HG03571 (cell line): ENCODE measurements at regions not wholly inside any gene's neighbourhood (a gene's known extent, or its start where the extent isn't known, plus 50 kb on each side); places are given as distances from the start of the nearest gene placed in this dataset.

Experiments
- ATAC-seq: cut with Tn5 transposase; IDR thresholded peaks from one replicate; pipeline ENCODE4 v1.9.1; 2021; ENCODE audit not compliant: unreplicated experiment

DNA sequence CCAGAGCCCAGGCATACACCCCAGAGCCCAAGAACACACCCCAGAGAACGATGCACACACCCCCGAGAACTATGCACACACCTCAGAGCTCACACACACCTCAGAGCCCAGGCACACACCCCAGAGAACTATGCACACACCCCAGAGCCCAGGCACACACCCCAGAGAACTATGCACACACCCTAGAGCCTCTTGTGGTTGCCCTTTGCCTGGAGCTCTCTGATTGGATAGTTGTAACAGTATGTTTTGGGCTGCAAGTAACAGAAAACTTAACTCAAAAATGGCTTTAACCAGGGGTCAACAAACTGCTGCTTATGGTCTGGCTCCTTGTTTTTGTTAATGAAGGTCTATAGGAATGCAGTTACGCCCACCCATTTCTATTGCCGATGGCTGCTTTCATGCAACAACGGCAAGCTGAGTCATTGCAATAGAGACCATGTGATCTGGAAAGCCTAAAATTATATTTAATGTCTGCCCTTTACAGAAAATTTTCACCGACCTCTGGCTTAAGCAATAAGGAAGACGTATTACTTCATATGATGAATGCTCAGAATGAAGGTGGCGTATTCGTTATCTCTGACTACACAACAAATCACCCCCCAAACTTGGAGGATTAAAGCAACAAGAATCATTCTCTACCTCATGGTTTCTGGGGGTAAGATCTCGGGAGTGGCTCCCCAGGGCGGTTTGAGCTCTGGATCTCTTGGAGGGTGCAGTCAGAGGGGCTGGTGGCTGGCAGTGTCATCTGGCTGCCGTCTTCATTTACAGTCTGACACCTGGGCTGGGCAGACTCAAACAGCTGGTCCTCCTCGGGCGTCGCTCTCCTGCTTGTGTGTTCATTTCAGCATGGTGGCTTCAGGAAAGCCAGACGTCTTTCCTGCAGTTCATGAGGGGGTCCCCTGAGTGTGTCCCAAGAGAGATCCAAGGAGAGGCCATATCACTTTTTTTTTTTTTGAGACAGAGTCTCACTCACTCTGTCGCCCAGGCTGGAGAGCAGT is 66.3 kb upstream of the NCOR2 start:
- no peak for ATAC-seq

DNA sequence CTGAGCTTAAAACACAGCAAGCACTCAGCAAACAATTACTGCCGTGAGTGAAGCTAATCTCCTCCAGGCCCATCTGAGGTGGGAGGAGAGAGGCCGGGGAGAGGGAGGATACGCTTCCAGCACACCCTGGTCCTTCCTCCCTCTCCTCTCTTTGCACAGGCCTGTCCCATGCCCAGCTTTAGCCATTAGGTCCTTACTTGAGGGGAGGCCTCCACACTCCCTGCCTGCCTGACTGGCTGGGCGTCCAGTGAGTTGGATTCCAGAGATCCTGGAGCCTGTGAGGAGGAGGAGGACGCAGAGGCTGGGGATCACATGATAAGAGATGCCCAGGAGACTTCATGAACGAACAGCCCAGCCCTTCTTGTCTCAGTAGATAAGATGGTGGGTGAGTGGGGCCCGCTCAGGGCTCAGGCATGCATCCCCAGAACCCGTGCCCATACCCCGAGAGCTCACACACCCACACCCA is 65.1 kb upstream of the NCOR2 start:
- ATAC-seq: no peak

DNA sequence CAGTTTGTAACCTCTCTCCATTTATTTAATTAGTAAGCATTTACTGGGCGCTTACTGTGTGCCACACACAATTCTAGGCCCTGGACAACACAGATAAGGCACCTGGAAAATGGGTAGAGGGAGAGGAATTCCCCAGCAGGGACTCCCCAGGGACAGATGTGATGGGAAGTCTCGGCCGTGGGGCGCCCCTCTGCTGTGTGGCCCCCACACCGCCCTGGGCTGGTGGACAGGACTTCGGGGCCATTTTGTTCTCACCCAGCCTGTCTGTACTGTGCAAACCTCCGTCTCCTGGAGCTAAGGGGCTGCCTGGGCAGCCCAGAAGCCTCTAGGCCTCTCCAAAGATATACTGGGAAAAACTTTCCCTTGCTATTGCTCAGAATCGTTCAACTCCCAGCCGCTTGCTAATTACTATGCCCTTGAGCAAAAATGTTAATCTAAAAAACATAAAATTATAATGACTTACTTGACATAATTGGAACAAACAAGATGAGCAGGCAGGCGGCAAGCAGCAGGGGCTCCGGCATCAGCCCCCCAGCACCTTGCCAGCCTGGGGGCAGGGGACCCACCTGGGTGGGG is 64.4 kb upstream of the NCOR2 start:
- no peak for ATAC-seq

DNA sequence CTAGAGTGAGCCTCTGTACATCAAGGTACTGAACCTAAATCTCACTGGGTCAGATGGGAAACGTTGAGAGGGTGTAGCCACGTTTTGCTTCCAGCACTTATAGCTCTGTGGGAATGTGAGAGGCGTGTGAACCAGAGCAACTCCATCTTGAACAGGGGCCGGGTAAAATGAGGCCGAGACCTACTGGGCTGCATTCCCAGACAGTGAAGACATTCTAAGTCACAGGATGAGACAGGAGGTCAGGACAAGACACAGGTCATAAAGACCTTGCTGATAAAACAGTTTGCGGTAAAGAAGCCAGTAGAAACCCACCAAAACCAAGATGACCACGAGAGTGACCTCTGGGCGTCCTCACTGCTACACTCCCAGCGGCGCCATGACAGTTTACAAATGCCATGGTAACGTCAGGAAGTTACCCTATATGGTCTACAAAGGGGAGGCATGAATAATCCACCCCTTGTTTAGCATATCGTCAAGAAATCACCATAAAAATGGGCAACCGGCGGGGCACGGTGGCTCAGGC is 63.4 kb upstream of the NCOR2 start:
- ATAC-seq: no peak

DNA sequence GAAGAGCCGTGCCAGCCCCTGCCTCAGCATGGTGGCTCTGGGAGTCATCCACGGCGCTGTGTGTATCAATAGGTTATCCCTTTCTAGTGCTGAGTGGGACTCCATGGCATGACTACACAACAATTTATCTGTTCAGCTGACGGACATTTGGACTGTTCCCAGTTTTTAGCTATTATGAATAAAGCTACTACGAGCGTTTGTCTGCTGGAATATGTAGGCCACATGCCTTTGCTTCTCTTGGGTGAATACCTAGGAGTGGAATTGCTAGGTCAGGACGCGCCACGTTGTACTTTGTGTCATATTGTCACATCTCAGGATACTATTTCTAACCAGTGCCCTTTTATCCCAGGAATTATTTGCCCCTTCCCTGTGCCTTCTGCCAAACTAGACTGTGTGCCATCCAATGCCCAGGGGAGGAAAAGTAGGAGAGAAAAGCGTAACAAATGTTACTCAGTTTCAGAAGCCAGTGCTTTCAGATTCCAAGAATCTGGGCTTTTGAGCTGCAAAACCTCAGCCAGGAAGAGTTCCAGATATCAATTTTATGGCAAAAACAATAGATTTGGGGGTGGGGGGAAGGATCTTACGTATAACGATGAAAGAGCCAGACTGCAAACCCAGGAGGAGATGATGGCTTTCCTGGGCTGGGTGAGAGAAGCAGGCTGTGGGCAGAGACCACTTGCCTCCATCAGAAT is 62.5 kb upstream of the NCOR2 start:
- ATAC-seq: no peak

DNA sequence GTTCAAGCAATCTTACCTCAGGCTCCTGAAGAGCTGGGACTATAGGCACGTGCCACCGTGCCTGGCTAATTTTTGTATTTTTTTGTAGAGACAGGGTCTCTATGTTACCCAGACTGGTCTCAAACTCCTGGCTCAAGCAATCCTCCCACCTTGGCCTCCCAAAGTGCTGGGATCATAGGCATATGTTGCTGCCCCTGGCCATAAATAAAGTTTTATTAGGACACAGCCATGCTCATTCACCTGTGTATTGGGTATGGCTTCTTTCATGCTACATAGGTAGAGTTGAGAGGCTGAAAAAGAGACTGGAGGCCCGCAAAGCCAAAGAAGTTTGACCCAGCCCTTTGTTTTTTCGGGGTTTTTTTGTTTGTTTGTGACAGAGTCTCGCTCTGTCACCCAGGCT is 61.7 kb upstream of the NCOR2 start:
- no peak for ATAC-seq

DNA sequence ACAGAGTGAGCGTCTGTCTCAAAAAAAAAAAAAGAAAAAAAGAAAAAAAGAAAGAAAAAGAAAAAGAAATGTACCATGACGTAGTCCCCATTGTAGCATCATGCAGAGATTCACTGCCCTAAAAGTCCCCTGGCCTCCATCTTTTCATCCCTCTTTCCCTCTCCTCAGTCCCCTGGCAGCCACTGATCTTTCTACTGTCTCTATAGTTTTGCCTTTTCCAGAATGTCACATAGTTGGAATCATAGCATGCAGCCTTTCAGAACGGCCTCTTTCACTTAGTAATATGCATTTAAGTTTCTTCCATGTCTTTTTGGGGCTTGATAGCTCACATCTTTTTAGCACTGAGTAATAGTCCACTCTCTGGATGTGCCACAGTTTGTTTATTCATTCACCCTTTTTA is 60.5 kb upstream of the NCOR2 start:
- ATAC-seq: no peak

DNA sequence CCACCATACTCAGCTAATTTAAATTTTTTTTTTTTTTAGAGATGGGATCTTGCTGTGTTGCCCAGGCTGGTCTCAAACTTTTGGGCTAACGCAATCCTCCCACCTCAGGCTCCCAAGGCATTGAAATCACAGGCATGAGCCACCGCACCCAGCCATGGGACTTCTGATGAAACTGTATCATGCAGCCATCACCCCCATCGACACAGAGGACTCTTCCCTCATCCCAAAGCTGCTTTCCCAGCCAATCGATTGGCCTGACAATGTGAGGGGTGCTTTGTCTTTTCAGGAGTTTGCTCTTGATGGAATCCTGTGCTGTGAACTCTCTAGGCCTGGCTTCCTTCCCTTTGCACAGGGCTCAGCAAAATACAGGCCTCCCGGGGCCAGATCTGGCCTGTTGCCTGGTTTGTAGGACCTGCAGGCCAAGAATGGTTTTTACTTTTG is 59.6 kb upstream of the NCOR2 start:
- no peak for ATAC-seq

DNA sequence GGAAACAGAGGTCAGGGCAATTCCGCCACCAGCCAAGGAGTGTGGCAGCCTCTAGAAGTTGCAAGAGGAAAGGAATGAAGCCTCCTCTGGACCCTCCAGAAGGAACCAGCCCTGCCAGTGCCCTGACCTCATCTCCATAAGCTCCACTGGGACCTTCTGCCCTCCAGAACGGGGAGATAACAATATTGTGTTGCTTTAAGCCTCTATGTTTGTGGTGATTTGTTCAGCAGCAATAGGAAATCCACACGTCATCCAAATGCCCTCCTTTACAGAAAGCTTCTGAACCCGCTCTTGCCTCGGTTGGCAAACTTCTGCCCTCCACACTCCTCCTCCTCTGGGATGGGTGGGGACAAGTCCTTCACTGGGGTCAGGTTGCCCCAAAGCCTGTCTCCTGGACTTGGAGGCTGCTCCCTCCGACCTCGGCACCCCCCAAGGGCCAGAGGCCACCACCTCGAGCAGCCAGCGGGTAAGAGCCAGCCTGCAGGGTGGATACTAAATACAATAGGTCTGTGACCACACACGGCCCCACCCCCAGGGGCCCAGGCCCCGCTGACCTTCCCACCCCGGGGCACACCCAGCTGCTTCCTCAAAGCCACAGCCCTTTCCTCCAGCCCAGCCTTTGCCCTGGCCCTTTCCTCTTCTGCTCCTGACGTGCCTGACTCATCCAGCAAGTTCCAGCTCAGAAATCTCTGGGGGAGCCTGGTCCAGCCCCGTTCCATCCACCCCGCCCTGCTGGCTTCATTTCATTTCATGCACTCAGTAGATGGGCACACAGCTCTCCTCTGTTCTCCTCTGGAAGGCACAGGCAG is 58.7 kb upstream of the NCOR2 start:
- no peak for ATAC-seq

DNA sequence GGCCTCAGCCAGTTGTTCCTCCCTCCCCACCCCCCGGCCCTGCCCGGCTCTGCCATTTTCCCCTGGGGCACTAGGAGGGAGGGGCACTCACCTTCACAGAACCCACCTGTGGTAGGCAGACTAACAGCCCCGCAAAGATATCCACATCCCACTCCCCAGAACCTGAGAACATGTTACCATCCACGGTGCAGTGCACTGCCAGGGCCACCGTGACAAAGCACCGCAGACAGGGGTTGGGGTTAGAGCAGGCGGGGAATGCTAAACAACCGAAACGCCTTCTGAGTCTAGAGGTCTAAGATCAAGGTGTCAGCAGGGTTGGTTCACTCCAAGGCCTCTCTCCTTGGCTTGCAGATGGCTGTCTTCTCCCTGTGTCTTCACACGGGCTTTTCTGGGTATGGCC is 57.4 kb upstream of the NCOR2 start:
- ATAC-seq: no peak

DNA sequence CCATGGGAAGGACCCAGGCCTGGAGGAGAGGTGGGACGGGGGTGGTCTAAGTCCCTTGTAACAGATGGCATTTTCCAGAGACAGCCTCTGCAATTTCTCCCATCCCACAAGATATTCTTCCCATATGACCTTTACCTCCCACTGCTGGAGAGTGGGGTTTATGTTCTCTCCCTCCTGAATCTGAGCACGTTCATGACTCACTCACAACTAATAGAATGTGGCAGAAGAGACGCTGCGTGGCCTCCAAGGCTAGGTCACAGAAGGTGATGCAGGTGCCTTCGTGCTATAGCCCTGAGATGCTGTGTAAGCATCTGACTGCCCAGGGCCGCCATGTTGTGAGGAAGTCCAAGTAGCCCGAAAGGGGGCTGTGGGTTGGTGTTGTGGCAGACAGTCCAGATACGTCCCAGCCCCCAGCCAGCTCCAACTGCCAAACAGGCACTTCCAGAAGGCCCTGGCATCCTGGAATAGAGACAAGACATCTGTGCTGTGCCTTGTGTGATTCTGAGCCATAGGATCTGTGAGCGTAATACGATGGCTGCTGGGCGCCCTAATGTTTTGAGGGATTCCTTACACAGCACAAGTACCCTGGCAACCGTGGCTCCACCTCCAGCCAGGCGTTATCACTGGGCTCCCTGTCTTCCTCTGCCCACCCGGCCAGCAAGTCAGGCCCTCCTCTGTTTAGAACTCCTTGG is 56.1 kb upstream of the NCOR2 start:
- ATAC-seq: no peak

DNA sequence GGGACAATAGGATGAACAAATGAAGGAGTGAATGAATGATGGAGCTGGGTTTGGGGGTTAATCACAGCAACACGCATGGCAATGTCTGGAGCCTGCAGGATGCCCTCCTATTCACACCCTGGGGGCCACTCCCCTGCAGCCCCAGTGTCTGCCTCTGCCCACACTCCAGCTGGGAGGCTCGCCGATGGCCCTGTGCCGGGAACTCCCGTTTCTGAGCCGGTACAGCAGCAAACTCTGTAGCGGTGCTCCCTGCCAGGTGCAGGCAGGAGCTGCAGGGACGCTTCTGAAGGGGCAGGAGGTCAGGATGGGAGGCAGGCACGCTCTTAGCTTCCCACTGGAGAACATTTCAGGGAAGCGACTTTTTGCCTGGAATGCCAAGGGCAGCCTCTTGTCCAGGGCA is 55.4 kb upstream of the NCOR2 start:
- ATAC-seq: no peak

DNA sequence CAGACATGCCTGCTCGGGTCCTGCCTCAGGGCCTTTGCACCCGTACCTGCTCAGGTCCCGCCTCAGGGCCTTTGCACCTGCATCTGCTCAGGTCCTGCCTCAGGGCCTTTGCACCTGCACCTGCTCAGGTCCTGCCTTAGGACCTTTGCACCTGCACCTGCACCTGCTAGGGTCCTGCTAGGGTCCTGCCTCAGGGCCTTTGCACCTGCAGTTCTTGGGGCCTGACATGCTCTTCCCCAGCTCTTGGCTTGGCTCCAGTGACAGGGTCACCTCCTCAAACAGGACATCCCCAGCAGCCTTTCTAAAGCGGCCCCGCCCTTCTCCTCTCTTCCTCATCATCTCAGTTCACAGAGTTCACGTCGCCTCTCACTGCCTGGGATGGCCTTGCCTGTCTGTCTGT is 54.9 kb upstream of the NCOR2 start:
- ATAC-seq: no peak

DNA sequence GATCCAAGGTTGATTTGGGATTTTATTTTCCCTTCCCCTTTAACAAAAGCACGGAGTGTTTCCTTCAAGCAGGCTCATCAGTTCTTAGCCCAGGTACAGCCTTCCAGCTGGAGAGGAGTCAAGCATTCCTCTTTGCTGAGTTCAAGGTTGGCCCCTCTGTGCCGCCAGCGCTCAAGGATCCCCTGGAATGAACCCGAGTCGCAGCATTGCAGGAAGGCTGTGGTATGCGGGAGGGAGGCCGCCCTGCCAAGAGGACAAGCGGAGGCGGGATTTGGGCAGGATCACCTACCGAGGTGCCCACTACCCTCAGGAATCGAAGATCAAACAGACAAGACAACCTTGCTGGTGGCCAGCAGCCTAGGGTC is 53.9 kb upstream of the NCOR2 start:
- no peak for ATAC-seq

DNA sequence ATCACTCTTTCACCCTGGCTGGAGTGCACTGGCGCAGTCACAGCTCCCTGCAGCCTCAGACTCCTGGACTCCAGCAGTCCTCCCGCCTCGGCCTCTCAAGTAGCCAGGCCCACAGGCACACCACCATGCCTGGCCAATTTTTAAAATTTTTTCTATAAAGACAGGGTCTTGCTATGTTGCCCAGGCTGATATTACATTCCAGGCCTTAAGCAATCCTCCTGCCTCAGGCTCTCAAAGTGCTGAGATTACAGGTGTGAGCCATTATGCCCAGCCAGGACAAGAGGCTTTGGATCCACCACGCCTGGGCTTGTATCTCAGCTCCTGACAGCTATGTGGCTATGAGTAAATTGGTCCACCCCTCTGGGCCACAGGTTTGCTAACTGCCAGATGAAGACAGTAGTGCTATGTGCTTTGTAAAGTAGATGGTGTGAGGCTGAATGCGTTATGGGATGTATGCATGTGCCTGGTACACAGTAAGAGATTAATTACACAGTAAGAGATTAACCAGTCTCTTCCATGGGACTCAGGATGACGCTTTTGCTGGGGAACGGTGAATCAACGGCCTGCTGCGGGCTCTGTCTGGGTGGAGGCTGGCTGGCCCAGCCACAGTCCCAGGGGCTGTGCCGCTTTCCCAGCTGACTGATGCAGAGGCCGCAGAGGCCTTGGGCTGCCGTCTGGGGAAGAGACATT is 53.3 kb upstream of the NCOR2 start:
- ATAC-seq: no peak

DNA sequence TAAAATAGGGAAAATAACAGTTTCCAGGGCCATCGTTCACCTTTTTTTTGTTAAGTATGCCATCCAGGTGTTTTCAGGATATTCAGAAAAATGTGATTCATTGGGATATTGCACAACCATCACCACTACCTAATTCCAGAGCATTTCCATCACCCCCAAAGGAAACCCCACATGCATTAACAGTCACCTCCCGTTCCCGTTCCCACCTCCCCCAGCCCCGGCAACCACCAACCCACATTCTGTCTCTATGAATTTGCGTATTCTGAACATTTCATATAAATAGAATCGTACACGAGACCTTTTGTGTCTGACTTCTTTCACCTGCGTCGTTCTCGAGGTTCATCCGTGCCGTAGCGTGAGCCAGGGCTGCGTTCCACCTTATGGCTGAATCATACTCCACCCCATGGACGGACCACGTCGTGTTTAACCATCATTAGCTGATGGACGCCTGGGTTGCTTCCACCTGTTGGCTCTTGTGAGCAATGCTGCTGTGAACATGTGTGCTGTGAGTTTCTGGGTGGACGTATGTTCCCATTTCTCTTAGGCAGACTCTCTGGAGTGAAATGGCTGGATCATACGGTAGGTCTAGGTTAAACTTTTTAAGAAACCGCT is 51.0 kb upstream of the NCOR2 start:
- ATAC-seq: no peak

DNA sequence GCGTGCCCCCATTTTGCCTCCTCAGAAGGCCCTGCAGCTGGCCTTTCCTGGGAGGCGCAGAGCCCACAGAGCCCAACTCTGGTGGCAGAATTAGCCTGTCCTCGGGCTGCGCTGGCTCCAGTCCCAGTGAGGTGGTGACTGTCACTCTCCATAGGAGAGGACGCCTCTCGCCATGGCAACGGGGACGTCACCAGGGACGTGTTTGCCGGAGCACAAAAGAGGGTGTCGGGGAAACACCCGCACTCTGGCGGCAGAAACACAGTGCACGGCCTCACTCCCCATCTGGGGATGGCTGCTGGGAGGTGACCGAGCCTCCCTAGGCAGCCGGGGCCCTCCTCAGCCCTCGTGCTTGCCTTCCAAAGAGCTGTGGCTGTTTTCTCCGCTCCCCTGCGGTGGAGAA is 50.2 kb upstream of the NCOR2 start:
- no peak for ATAC-seq
